ENCODE measurements at regions not wholly inside any gene's neighbourhood (a gene's known extent, or its start where the extent isn't known, plus 50 kb on each side); places are given as distances from the start of the nearest gene placed in this dataset.

- ChIA-PET POLR2A (no interaction called here), CTCF (no interaction called here)
- Histone ChIP-seq H3K9ac (replicated peaks; ENCODE audit: extremely low read depth, insufficient read depth, low read length) (no peak overlapping the region), H3K4me3 (replicated peaks in 1 of 3; ENCODE audit: insufficient read depth in 1 of 3, low read depth in 1 of 3, low read length in 3 of 3) (no peak overlapping the region), H3K27me3 (ENCODE audit: control insufficient read depth in 2 of 2, insufficient read depth in 2 of 2, low read length in 2 of 2) (peaks cover 3 to 4% of the 10 kb centered on the region in 2 experiments), H3K79me2 (ENCODE audit: control insufficient read depth, insufficient read depth, low read length) (no peaks in the 10 kb centered on the region), H2AFZ (ENCODE audit: low read depth, low read length) (no peak overlapping the region), H3K4me1 (ENCODE audit: control insufficient read depth, extremely low read depth, insufficient read depth, low read length) (no peaks in the 10 kb centered on the region), H3K9me3 (replicated peaks; ENCODE audit: control insufficient read depth, insufficient read depth, low read length) (no peaks in the 10 kb centered on the region), H3K36me3 (ENCODE audit: control insufficient read depth in 2 of 2, extremely low read depth in 1 of 2, insufficient read depth in 2 of 2, low read length in 2 of 2) (no peaks in the 10 kb centered on the region), H3K27ac (ENCODE audit: insufficient read depth, low read depth, low read length) (no peak overlapping the region), H4K20me1 (replicated peaks; ENCODE audit: control insufficient read depth, extremely low read depth, insufficient read depth, low read length) (no peaks in the 10 kb centered on the region), H3K9me1 (replicated peaks; ENCODE audit: control insufficient read depth, extremely low read depth, insufficient read depth, low read length) (no peaks in the 10 kb centered on the region), H3K4me2 (ENCODE audit: insufficient read depth, low read length) (no peak overlapping the region)
- DNase-seq (ENCODE audit: low read depth, low spot score), result no peak
- FAIRE-seq, result no peak
- BruUV-seq (replicated peaks), result no TSS peak
- TF ChIP-seq FOS (IDR thresholded peaks at IDR 0.05; ENCODE audit: borderline replicate concordance, insufficient read depth, low read length) (no peak), EZH2 (IDR thresholded peaks at IDR 0.05; ENCODE audit: borderline replicate concordance, low read depth, low read length, severe bottlenecking) (no peak), POLR2AphosphoS5 (IDR thresholded peaks at IDR 0.05; ENCODE audit: insufficient read depth, low read depth, low read length) (no peak), POLR2A (IDR thresholded peaks at IDR 0.05; ENCODE audit: low read depth, low read length) (no peak), CTCF (IDR thresholded peaks at IDR 0.05; ENCODE audit: extremely low read depth in 1 of 2, insufficient read depth in 1 of 2, low read depth in 1 of 2, low read length in 2 of 2) (no peak), JUN (IDR thresholded peaks at IDR 0.05; ENCODE audit: borderline replicate concordance, insufficient read depth, insufficient read length, low read depth) (no peak)
- TF ChIP-seq, protein P1, sequence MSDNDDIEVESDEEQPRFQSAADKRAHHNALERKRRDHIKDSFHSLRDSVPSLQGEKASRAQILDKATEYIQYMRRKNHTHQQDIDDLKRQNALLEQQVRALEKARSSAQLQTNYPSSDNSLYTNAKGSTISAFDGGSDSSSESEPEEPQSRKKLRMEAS (IDR thresholded peaks at IDR 0.05; ENCODE audit: insufficient read depth, insufficient read length), result no peak
- dilution Hi-C loops (cut with MboI; ENCODE audit: extremely low pct_ligation_motif_present, low sequenced_read_pairs), result no loop called here
- intact Hi-C loops (cut with micrococcal nuclease), result no loop called here
These were observed 60.5 kb upstream of the PRKCQ start for GRCh38 chr10:6640433-6641040.
